ENCODE measurements at regions not wholly inside any gene's neighbourhood (a gene's known extent, or its start where the extent isn't known, plus 50 kb on each side); places are given as distances from the start of the nearest gene placed in this dataset.

GRCh38 chr3:118548434-118548833 lies 486.2 kb downstream of the IGSF11 start:
- FAIRE-seq (no peak), DNase-seq (ENCODE audit: extremely low spot score, insufficient read length, low read depth) (no peak)

GRCh38 chr3:118550122-118550521 lies 484.5 kb downstream of the IGSF11 start:
- DNase-seq (ENCODE audit: extremely low spot score, insufficient read length, low read depth), result no peak

GRCh38 chr3:118550556-118550955 lies 484.1 kb downstream of the IGSF11 start:
- DNase-seq (ENCODE audit: extremely low spot score, insufficient read length, low read depth) (no peak), FAIRE-seq (no peak)

More at GRCh38 chr3:118550122-118550521, 484.5 kb downstream of the IGSF11 start:
- FAIRE-seq, result no peak

GRCh38 chr3:118554148-118554838 lies 480.4 kb downstream of the IGSF11 start:
- FAIRE-seq, result no peak

GRCh38 chr3:118556983-118557382 lies 477.7 kb downstream of the IGSF11 start:
- FAIRE-seq (no peak), DNase-seq (ENCODE audit: extremely low spot score, insufficient read length, low read depth) (no peak)

More at GRCh38 chr3:118554148-118554838, 480.4 kb downstream of the IGSF11 start:
- DNase-seq (ENCODE audit: extremely low spot score, insufficient read length, low read depth), result no peak

GRCh38 chr3:118557513-118557912 lies 477.1 kb downstream of the IGSF11 start:
- FAIRE-seq (no peak), DNase-seq (ENCODE audit: extremely low spot score, insufficient read length, low read depth) (no peak)

- DNase-seq (ENCODE audit: extremely low spot score, insufficient read length, low read depth) (no peak), FAIRE-seq (no peak)
These were observed 475.4 kb downstream of the IGSF11 start for GRCh38 chr3:118559286-118559685.

GRCh38 chr3:118564800-118565199 lies 469.8 kb downstream of the IGSF11 start:
- FAIRE-seq (no peak), DNase-seq (ENCODE audit: extremely low spot score, insufficient read length, low read depth) (no peak)

GRCh38 chr3:118573912-118574311 lies 460.7 kb downstream of the IGSF11 start:
- FAIRE-seq, result no peak
- no peak for DNase-seq (ENCODE audit: extremely low spot score, insufficient read length, low read depth)

GRCh38 chr3:118577055-118577777 lies 457.4 kb downstream of the IGSF11 start:
- DNase-seq (ENCODE audit: extremely low spot score, insufficient read length, low read depth), result no peak
- FAIRE-seq, result no peak

- DNase-seq (ENCODE audit: extremely low spot score, insufficient read length, low read depth), result no peak
- FAIRE-seq, result no peak
These were observed 456.1 kb downstream of the IGSF11 start for GRCh38 chr3:118578559-118578958.

- no peak for DNase-seq (ENCODE audit: extremely low spot score, insufficient read length, low read depth)
- FAIRE-seq, result no peak
These were observed 447.5 kb downstream of the IGSF11 start for GRCh38 chr3:118587037-118587741.

- DNase-seq (ENCODE audit: extremely low spot score, insufficient read length, low read depth), result no peak
- no peak for FAIRE-seq
These were observed 446.8 kb downstream of the IGSF11 start for GRCh38 chr3:118587847-118588246.

- FAIRE-seq (no peak), DNase-seq (ENCODE audit: extremely low spot score, insufficient read length, low read depth) (no peak)
These were observed 441.4 kb downstream of the IGSF11 start for GRCh38 chr3:118593277-118593670.

GRCh38 chr3:118597184-118597583 lies 437.5 kb downstream of the IGSF11 start:
- DNase-seq (ENCODE audit: extremely low spot score, insufficient read length, low read depth) (no peak), FAIRE-seq (no peak)

- DNase-seq (ENCODE audit: extremely low spot score, insufficient read length, low read depth) (no peak), FAIRE-seq (no peak)
These were observed 426.5 kb downstream of the IGSF11 start for GRCh38 chr3:118607915-118608820.

GRCh38 chr3:118618247-118619040 lies 416.2 kb downstream of the IGSF11 start:
- DNase-seq (ENCODE audit: extremely low spot score, insufficient read length, low read depth) (no peak), FAIRE-seq (no peak)

- no peak for DNase-seq (ENCODE audit: extremely low spot score, insufficient read length, low read depth)
- no peak for FAIRE-seq
These were observed 408.2 kb downstream of the IGSF11 start for GRCh38 chr3:118626453-118626852.

- DNase-seq (ENCODE audit: extremely low spot score, insufficient read length, low read depth), result peak; percentile 22
- FAIRE-seq, result peak; percentile 83
These were observed 405.8 kb downstream of the IGSF11 start for GRCh38 chr3:118628704-118629341.
